SK-N-SH (cell line): ENCODE measurements at regions not wholly inside any gene's neighbourhood (a gene's known extent, or its start where the extent isn't known, plus 50 kb on each side); places are given as distances from the start of the nearest gene placed in this dataset.
"Not testable (repeated sequence)": the region's sequence is repeated elsewhere in the genome, so short reads cannot be mapped to it uniquely, and the experiment has no call there.

Experiments
- CTCF ChIA-PET: fragments of 300-600, 350-600 bp; formaldehyde crosslinking; extraction: SDS; loops from one replicate; lab custom pipeline; 2021; lab: Yijun Ruan, JAX
- POLR2A ChIA-PET: fragments of 350-600 bp; sonication (Branson Sonifier 250); formaldehyde crosslinking; extraction: SDS; loops from one replicate; lab custom pipeline; 2020; ENCODE audit warnings: antibody characterized with exemption, inconsistent platforms; lab: Yijun Ruan, JAX
- DNase-seq: peaks from one replicate; pipeline ENCODE4 v3.0.0; 2012
- H2AFZ ChIP-seq: fragments of 200-600 bp; sonication (generic); 2 replicates; pipeline ENCODE4 v1.8.1; 2016; ENCODE audit warnings: antibody characterized with exemption, mild to moderate bottlenecking, low read depth
- H3F3A ChIP-seq: fragments of 200-600 bp; sonication (generic); replicated peaks from 2 replicates; pipeline ENCODE3; 2016; ENCODE audit warnings: antibody characterized with exemption, mild to moderate bottlenecking; ENCODE audit not compliant: insufficient read depth
- H3K27ac ChIP-seq, 2 experiments: fragments of 200-500 bp in 1 of 2; fragments of 200-600 bp in 1 of 2; sonication (Bioruptor generic) in 1 of 2; sonication (generic), shearing (Covaris generic) in 1 of 2; 2 replicates each; pipeline versions ENCODE4 v1.5.1 to v1.6.1; 2014 to 2016; ENCODE audit warnings: low read depth in 2 of 2, inconsistent platforms in 1 of 2, low read length in 1 of 2, mild to moderate bottlenecking in 1 of 2, mixed read lengths in 1 of 2
- H3K27me3 ChIP-seq: fragments of 200-600 bp; sonication (generic), shearing (Covaris generic); 2 replicates; pipeline ENCODE4 v1.6.1; 2016; ENCODE audit warnings: mixed run types; ENCODE audit not compliant: insufficient read depth
- H3K36me3 ChIP-seq, 2 experiments: fragments of 200-500 bp in 1 of 2; fragments of 200-600 bp in 1 of 2; sonication (Bioruptor generic) in 1 of 2; sonication (generic) in 1 of 2; replicated peaks in 1 of 2; 2 replicates each; pipeline versions ENCODE3 to v1.5.1; 2014 to 2016; ENCODE audit warnings: low read length in 1 of 2, mild to moderate bottlenecking in 1 of 2; ENCODE audit not compliant: insufficient read depth in 2 of 2, control insufficient read depth in 1 of 2
- H3K4me1 ChIP-seq, 2 experiments: fragments of 200-500 bp in 1 of 2; fragments of 200-600 bp in 1 of 2; sonication (Bioruptor generic) in 1 of 2; sonication (generic), shearing (Covaris generic) in 1 of 2; 2 replicates each; pipeline versions ENCODE4 v1.5.1 to v1.6.1; 2014 to 2016; ENCODE audit warnings: low read depth in 1 of 2, low read length in 1 of 2, mixed run types in 1 of 2; ENCODE audit not compliant: insufficient read depth in 2 of 2, control insufficient read depth in 1 of 2
- H3K4me2 ChIP-seq: fragments of 200-600 bp; sonication (generic), shearing (Covaris generic); 2 replicates; pipeline ENCODE4 v1.6.1; 2017; ENCODE audit warnings: mixed run types
- H3K4me3 ChIP-seq, 2 experiments: fragments of 200-500 bp in 1 of 2; fragments of 200-600 bp in 1 of 2; sonication (Bioruptor generic) in 1 of 2; sonication (generic), shearing (Covaris generic) in 1 of 2; 2 replicates each; pipeline versions ENCODE4 v1.5.1 to v1.8.1; 2014 to 2016; ENCODE audit warnings: low read depth in 2 of 2, inconsistent platforms in 1 of 2, low read length in 1 of 2, mild to moderate bottlenecking in 1 of 2, mixed read lengths in 1 of 2, moderate library complexity in 1 of 2
- H3K79me2 ChIP-seq: fragments of 200-600 bp; sonication (generic); 2 replicates; pipeline ENCODE4 v1.8.1; 2017; ENCODE audit warnings: mild to moderate bottlenecking; ENCODE audit not compliant: insufficient read depth
- H3K9ac ChIP-seq: fragments of 200-600 bp; sonication (generic); 2 replicates; pipeline ENCODE4 v1.6.1; 2017; ENCODE audit warnings: mixed run types
- H3K9me2 ChIP-seq: fragments of 200-600 bp; sonication (generic); 2 replicates; pipeline ENCODE4 v1.6.1; 2017; ENCODE audit warnings: mixed run types
- H3K9me3 ChIP-seq: fragments of 200-600 bp; sonication (generic); 2 replicates; pipeline ENCODE4 v1.6.1; 2017; ENCODE audit warnings: mixed run types, mild to moderate bottlenecking, moderate library complexity
- H4K20me1 ChIP-seq: fragments of 200-600 bp; sonication (generic); 2 replicates; pipeline ENCODE4 v1.6.1; 2017; ENCODE audit warnings: mild to moderate bottlenecking, mixed run types; ENCODE audit not compliant: insufficient read depth
- EZH2phosphoT487 ChIP-seq: fragments of 200-600 bp; sonication (generic); IDR thresholded peaks from 2 replicates; pipeline ENCODE4 v1.6.1; 2017; ENCODE audit warnings: low read depth, mixed run types, mild to moderate bottlenecking, antibody characterized with exemption, moderate library complexity, borderline replicate concordance
- FOXJ3 ChIP-seq: sonication (generic); formaldehyde crosslinking; IDR thresholded peaks from 2 replicates; pipeline ENCODE4 v1.5.1; 2020; ENCODE audit warnings: mild to moderate bottlenecking, missing genetic modification reagents
- FOXM1 ChIP-seq: IDR thresholded peaks from 2 replicates; pipeline ENCODE4 v1.4.0; 2012; ENCODE audit warnings: low read depth, mild to moderate bottlenecking
- GABPA ChIP-seq: IDR thresholded peaks from 2 replicates; pipeline ENCODE4 v1.4.0; 2012; ENCODE audit warnings: low read depth, mild to moderate bottlenecking
- JUND ChIP-seq: IDR thresholded peaks from 2 replicates; pipeline ENCODE4 v1.4.0; 2012
- MXI1 ChIP-seq: IDR thresholded peaks from 2 replicates; pipeline ENCODE4 v1.6.1; 2012; ENCODE audit warnings: mild to moderate bottlenecking, low read depth, low read length, improper control_type of control experiment
- NRF1 ChIP-seq: IDR thresholded peaks from 2 replicates; pipeline ENCODE4 v1.6.1; 2012; ENCODE audit warnings: low read depth, mild to moderate bottlenecking, low read length
- RCOR1 ChIP-seq: fragments of 150-350 bp; IDR thresholded peaks from 2 replicates; pipeline ENCODE4 v1.6.1; 2017; ENCODE audit warnings: antibody characterized with exemption, low read length
- SMC3 ChIP-seq: IDR thresholded peaks from 2 replicates; pipeline ENCODE4 v1.6.1; 2012; ENCODE audit warnings: low read depth, low read length, improper control_type of control experiment
- TCF12 ChIP-seq: IDR thresholded peaks from 2 replicates; pipeline ENCODE4 v1.4.0; 2012
- TEAD4 ChIP-seq: IDR thresholded peaks from 2 replicates; pipeline ENCODE4 v1.4.0; 2012; ENCODE audit warnings: mild to moderate bottlenecking, borderline replicate concordance; ENCODE audit not compliant: insufficient read depth
- YY1 ChIP-seq: IDR thresholded peaks from 2 replicates; pipeline ENCODE4 v1.4.0; 2012; ENCODE audit warnings: low read depth, mild to moderate bottlenecking
- WGBS: methylation state at CpG from one replicate; pipeline ENCODE4 v1.1.6; 2017; ENCODE audit warnings: low lambda C conversion rate; 5-methylcytosine and 5-hydroxymethylcytosine counted together
- TF ChIP-seq, protein P1 (sequence below): IDR thresholded peaks from 2 replicates; pipeline ENCODE4 v1.4.0; 2012; ENCODE audit warnings: low read depth, borderline replicate concordance
- TF ChIP-seq, protein P2 (sequence below): fragments of 200-600 bp; sonication (generic); IDR thresholded peaks from 2 replicates; pipeline ENCODE4 v1.6.1; 2017; ENCODE audit warnings: antibody characterized with exemption, mild to moderate bottlenecking, moderate library complexity
- TF ChIP-seq, protein P3 (sequence below): fragments of 150-350 bp; IDR thresholded peaks from 2 replicates; pipeline ENCODE4 v1.6.1; 2016; ENCODE audit warnings: mild to moderate bottlenecking, low read depth, low read length
- TF ChIP-seq, protein P4 (sequence below): IDR thresholded peaks from 2 replicates; pipeline ENCODE4 v1.4.0; 2012; ENCODE audit warnings: low read depth, borderline replicate concordance
- TF ChIP-seq, protein P5 (sequence below): IDR thresholded peaks from 2 replicates; pipeline ENCODE4 v1.4.0; 2012; ENCODE audit warnings: low read depth

DNA sequence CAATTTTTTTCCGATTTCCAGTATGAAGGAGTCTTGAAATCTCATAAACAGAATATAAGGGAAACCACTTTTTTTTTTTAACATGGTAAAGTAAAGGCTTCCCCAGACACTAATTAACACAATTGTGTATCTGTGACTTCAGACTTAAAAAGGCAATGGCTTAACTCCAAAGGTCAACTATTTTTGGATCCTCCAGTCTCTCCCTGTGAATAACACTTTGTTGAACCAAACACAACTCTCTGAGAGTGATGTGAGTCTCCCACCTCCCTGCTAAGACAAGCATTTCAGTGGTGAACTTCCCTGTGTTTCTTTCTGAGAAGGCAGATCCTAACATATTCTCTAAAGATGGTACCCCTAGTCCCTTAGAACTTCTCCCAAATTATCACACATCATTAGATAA lies 219.6 kb upstream of the RBBP8 start (continued):
- TF ChIP-seq, protein P1, sequence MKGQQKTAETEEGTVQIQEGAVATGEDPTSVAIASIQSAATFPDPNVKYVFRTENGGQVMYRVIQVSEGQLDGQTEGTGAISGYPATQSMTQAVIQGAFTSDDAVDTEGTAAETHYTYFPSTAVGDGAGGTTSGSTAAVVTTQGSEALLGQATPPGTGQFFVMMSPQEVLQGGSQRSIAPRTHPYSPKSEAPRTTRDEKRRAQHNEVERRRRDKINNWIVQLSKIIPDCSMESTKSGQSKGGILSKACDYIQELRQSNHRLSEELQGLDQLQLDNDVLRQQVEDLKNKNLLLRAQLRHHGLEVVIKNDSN = no peak
- no peak for TF ChIP-seq FOXJ3
- no peak for TF ChIP-seq YY1
- no peak for TF ChIP-seq TCF12
- no peak for TF ChIP-seq RCOR1
- TF ChIP-seq GABPA = no peak
- TF ChIP-seq, protein P2, sequence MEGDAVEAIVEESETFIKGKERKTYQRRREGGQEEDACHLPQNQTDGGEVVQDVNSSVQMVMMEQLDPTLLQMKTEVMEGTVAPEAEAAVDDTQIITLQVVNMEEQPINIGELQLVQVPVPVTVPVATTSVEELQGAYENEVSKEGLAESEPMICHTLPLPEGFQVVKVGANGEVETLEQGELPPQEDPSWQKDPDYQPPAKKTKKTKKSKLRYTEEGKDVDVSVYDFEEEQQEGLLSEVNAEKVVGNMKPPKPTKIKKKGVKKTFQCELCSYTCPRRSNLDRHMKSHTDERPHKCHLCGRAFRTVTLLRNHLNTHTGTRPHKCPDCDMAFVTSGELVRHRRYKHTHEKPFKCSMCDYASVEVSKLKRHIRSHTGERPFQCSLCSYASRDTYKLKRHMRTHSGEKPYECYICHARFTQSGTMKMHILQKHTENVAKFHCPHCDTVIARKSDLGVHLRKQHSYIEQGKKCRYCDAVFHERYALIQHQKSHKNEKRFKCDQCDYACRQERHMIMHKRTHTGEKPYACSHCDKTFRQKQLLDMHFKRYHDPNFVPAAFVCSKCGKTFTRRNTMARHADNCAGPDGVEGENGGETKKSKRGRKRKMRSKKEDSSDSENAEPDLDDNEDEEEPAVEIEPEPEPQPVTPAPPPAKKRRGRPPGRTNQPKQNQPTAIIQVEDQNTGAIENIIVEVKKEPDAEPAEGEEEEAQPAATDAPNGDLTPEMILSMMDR = no peak
- TF ChIP-seq, protein P3, sequence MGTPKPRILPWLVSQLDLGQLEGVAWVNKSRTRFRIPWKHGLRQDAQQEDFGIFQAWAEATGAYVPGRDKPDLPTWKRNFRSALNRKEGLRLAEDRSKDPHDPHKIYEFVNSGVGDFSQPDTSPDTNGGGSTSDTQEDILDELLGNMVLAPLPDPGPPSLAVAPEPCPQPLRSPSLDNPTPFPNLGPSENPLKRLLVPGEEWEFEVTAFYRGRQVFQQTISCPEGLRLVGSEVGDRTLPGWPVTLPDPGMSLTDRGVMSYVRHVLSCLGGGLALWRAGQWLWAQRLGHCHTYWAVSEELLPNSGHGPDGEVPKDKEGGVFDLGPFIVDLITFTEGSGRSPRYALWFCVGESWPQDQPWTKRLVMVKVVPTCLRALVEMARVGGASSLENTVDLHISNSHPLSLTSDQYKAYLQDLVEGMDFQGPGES = no peak
- no peak for TF ChIP-seq SMC3
- TF ChIP-seq MXI1 = no peak
- TF ChIP-seq NRF1 = no peak
- TF ChIP-seq, all 33 proteins: peak for 0

DNA sequence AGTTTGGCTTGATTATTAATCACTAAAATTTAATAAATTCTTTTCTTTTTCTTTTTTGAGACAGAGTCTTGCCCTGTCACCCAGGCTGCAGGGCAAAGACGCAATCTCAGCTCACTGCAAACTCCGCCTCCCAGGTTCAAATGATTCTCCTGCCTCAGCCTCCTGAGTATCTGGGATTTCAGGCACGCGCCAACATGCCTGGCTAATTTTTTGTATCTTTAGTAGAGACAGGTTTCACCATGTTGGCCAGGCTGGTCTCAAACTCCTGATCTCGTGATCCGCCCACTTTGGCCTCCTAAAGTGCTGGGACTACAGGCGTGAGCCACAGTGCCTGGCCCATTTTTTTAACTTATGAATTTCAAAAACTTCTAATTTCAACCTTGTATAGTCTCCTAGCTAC lies 215.6 kb upstream of the RBBP8 start:
- H3K36me3 ChIP-seq, H3K9me2 ChIP-seq, H3K27ac ChIP-seq, H3K79me2 ChIP-seq, POLR2A ChIA-PET, H3K9ac ChIP-seq, H2AFZ ChIP-seq, H4K20me1 ChIP-seq, H3F3A ChIP-seq, DNase-seq, H3K4me2 ChIP-seq, H3K9me3 ChIP-seq, H3K4me1 ChIP-seq, H3K4me3 ChIP-seq: not testable (repeated sequence)
- CTCF ChIA-PET = interaction anchor here (1.2 kb wide), 2 partner anchors 10 to 13 kb away, joined by 3 to 4 read pairs; no protein-coding TSS in a partner anchor
- 33% methylated on average over 7 of the region's 7 CpGs for WGBS
- peaks cover 15% of the 10 kb centered on the region; the same call in 1 of the 2 replicates for H3K27me3 ChIP-seq

DNA sequence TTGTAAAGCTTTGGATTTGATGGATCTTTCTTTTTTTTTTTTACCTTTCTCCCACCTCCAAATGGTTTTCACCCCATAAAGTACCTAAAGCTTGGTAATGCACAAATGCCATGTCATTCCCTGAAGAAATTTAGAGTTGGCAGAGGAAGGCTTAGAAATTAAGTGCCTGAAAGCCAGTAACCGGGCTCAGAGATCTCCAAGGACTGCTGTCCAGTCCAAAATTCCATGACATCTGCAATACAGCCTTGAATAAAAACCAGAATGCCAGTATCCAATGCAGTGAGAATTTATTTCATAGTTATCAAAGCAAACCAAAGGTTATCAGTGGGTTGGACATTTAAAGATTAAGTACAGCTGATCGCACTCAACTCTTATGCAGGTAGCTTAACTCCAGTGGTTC lies 209.9 kb upstream of the RBBP8 start:
- H3K9me3 ChIP-seq = no peaks in the 10 kb centered on the region
- H3K4me3 ChIP-seq = no peak overlapping the region
- H4K20me1 ChIP-seq = no peaks in the 10 kb centered on the region
- POLR2A ChIA-PET = no interaction called here
- H3K79me2 ChIP-seq = no peaks in the 10 kb centered on the region
- no peaks in the 10 kb centered on the region for H3F3A ChIP-seq
- H3K27me3 ChIP-seq = 0 out of 2 replicates have a peak, but pooled peaks cover under 1% of the 10 kb centered on the region
- no peak overlapping the region for H2AFZ ChIP-seq
- 8% methylated on average over 2 of the region's 2 CpGs for WGBS
- no peak for DNase-seq
- no peak overlapping the region for H3K4me2 ChIP-seq
- H3K9me2 ChIP-seq = no peaks in the 10 kb centered on the region
- H3K9ac ChIP-seq = no peak overlapping the region
- H3K4me1 ChIP-seq = no peaks in the 10 kb centered on the region
- H3K36me3 ChIP-seq = no peaks in the 10 kb centered on the region
- CTCF ChIA-PET = interaction anchor here (1.5 kb wide), 1 partner anchor 18 kb away, joined by 5 read pairs; no protein-coding TSS in a partner anchor
- no peak overlapping the region for H3K27ac ChIP-seq
- TF ChIP-seq, protein P4, sequence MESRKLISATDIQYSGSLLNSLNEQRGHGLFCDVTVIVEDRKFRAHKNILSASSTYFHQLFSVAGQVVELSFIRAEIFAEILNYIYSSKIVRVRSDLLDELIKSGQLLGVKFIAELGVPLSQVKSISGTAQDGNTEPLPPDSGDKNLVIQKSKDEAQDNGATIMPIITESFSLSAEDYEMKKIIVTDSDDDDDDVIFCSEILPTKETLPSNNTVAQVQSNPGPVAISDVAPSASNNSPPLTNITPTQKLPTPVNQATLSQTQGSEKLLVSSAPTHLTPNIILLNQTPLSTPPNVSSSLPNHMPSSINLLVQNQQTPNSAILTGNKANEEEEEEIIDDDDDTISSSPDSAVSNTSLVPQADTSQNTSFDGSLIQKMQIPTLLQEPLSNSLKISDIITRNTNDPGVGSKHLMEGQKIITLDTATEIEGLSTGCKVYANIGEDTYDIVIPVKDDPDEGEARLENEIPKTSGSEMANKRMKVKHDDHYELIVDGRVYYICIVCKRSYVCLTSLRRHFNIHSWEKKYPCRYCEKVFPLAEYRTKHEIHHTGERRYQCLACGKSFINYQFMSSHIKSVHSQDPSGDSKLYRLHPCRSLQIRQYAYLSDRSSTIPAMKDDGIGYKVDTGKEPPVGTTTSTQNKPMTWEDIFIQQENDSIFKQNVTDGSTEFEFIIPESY = no peak
- no peak for TF ChIP-seq JUND
- no peak for TF ChIP-seq EZH2phosphoT487
- TF ChIP-seq, protein P2 = no peak
- no peak for TF ChIP-seq FOXM1
- no peak for TF ChIP-seq NRF1
- TF ChIP-seq, protein P3 = no peak
- TF ChIP-seq, protein P5, sequence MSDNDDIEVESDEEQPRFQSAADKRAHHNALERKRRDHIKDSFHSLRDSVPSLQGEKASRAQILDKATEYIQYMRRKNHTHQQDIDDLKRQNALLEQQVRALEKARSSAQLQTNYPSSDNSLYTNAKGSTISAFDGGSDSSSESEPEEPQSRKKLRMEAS = no peak
- no peak for TF ChIP-seq TEAD4
